NOMO-1 treated with DMSO at 0.1 percent for 48 hours (cell line): ENCODE measurements at regions not wholly inside any gene's neighbourhood (a gene's known extent, or its start where the extent isn't known, plus 50 kb on each side); places are given as distances from the start of the nearest gene placed in this dataset.

Source experiments
- DNase-seq: peaks from one replicate; lab custom pipeline; 2025; ENCODE audit not compliant: unreplicated experiment; lab: John Stamatoyannopoulos, UW

- DNase-seq = no peak
Measured at GRCh38 chr7:37504801-37505200, 56.1 kb upstream of the ELMO1 start.

GRCh38 chr7:37505750-37506353 lies 57.2 kb upstream of the ELMO1 start:
- no peak for DNase-seq

- no peak for DNase-seq
Measured at GRCh38 chr7:37508118-37508517, 59.5 kb upstream of the ELMO1 start.

- DNase-seq = peak; percentile 46
Measured at GRCh38 chr7:37510043-37510634, 61.5 kb upstream of the ELMO1 start.

GRCh38 chr7:37511915-37512314 lies 63.3 kb upstream of the ELMO1 start:
- no peak for DNase-seq

- no peak for DNase-seq
Measured at GRCh38 chr7:37514497-37514896, 65.8 kb upstream of the ELMO1 start.

GRCh38 chr7:37516664-37517063 lies 68.0 kb upstream of the ELMO1 start:
- no peak for DNase-seq

- DNase-seq = no peak
Measured at GRCh38 chr7:37518266-37518665, 69.6 kb upstream of the ELMO1 start.

GRCh38 chr7:37524056-37524455 lies 75.4 kb upstream of the ELMO1 start:
- DNase-seq = no peak

GRCh38 chr7:37524797-37525196 lies 76.1 kb upstream of the ELMO1 start:
- DNase-seq = no peak

- DNase-seq = no peak
Measured at GRCh38 chr7:37526623-37527022, 78.0 kb upstream of the ELMO1 start.

- no peak for DNase-seq
Measured at GRCh38 chr7:37527109-37527508, 78.4 kb upstream of the ELMO1 start.

GRCh38 chr7:37531225-37531624 lies 82.6 kb upstream of the ELMO1 start:
- no peak for DNase-seq

GRCh38 chr7:37532636-37533035 lies 84.0 kb upstream of the ELMO1 start:
- no peak for DNase-seq

GRCh38 chr7:37534893-37535610 lies 86.4 kb upstream of the ELMO1 start:
- no peak for DNase-seq

GRCh38 chr7:37535841-37536240 lies 87.2 kb upstream of the ELMO1 start:
- DNase-seq = no peak

GRCh38 chr7:37536706-37537105 lies 88.0 kb upstream of the ELMO1 start:
- DNase-seq = no peak

GRCh38 chr7:37537439-37537838 lies 88.8 kb upstream of the ELMO1 start:
- DNase-seq = no peak

- DNase-seq = no peak
Measured at GRCh38 chr7:37538945-37539344, 90.3 kb upstream of the ELMO1 start.

- DNase-seq = no peak
Measured at GRCh38 chr7:37540917-37541316, 92.3 kb upstream of the ELMO1 start.

- DNase-seq = no peak
Measured at GRCh38 chr7:37541810-37542443, 93.3 kb upstream of the ELMO1 start.
